Trophoblast cell (in vitro differentiated cells and primary cell): ENCODE measurements at regions not wholly inside any gene's neighbourhood (a gene's known extent, or its start where the extent isn't known, plus 50 kb on each side); places are given as distances from the start of the nearest gene placed in this dataset.

Source experiments
- DNase-seq, 2 donors: peaks; one replicate each; pipeline ENCODE4 v3.0.0-alpha.2; 2016
- H2AFZ ChIP-seq: 2 replicates; pipeline ENCODE4 v1.6.1; 2013; ENCODE audit warnings: low read length, moderate library complexity, mild to moderate bottlenecking; ENCODE audit not compliant: insufficient read depth, poor library complexity
- H2AK5ac ChIP-seq: 2 replicates; pipeline ENCODE4 v1.6.1; 2013; ENCODE audit warnings: mild to moderate bottlenecking, low read length
- H2BK120ac ChIP-seq: 2 replicates; pipeline ENCODE4 v1.6.1; 2013; ENCODE audit warnings: low read length, mild to moderate bottlenecking, moderate library complexity; ENCODE audit not compliant: insufficient read depth, poor library complexity
- H2BK12ac ChIP-seq: 2 replicates; pipeline ENCODE4 v1.6.1; 2013; ENCODE audit warnings: mild to moderate bottlenecking, low read length, moderate library complexity
- H2BK5ac ChIP-seq: 2 replicates; pipeline ENCODE4 v1.6.1; 2013; ENCODE audit warnings: low read length, low read depth, moderate library complexity, mild to moderate bottlenecking; ENCODE audit not compliant: poor library complexity
- H3K14ac ChIP-seq: 2 replicates; pipeline ENCODE4 v1.6.1; 2013; ENCODE audit warnings: mild to moderate bottlenecking, low read length
- H3K18ac ChIP-seq: 2 replicates; pipeline ENCODE4 v1.6.1; 2013; ENCODE audit warnings: mild to moderate bottlenecking, low read length
- H3K23ac ChIP-seq: 2 replicates; pipeline ENCODE4 v1.6.1; 2013; ENCODE audit warnings: low read length
- H3K27ac ChIP-seq: 2 replicates; pipeline ENCODE4 v1.5.1; 2013; ENCODE audit warnings: low read depth, mild to moderate bottlenecking, inconsistent platforms, low read length, moderate library complexity
- H3K27me3 ChIP-seq: 2 replicates; pipeline ENCODE4 v1.6.1; 2013; ENCODE audit warnings: inconsistent platforms, mild to moderate bottlenecking, low read length, moderate library complexity; ENCODE audit not compliant: insufficient read depth
- H3K36me3 ChIP-seq, 2 experiments: 1 replicate in 1 of 2; 2 replicates in 1 of 2; pipeline ENCODE4 v1.6.1; 2013; ENCODE audit warnings: low read length in 2 of 2, mild to moderate bottlenecking in 2 of 2, moderate library complexity in 1 of 2; ENCODE audit not compliant: insufficient read depth in 2 of 2, control insufficient read depth in 1 of 2
- H3K4ac ChIP-seq: 2 replicates; pipeline ENCODE4 v1.6.1; 2013; ENCODE audit warnings: low read depth, mild to moderate bottlenecking, low read length, moderate library complexity
- H3K4me1 ChIP-seq, 2 experiments: 1 replicate in 1 of 2; 2 replicates in 1 of 2; pipeline ENCODE4 v1.6.1; 2013; ENCODE audit warnings: low read length in 2 of 2, mild to moderate bottlenecking in 2 of 2, moderate library complexity in 1 of 2; ENCODE audit not compliant: insufficient read depth in 2 of 2, control insufficient read depth in 1 of 2
- H3K4me2 ChIP-seq: 2 replicates; pipeline ENCODE4 v1.6.1; 2013; ENCODE audit warnings: inconsistent platforms, mild to moderate bottlenecking, low read length, moderate library complexity
- H3K4me3 ChIP-seq: 2 replicates; pipeline ENCODE4 v1.5.1; 2013; ENCODE audit warnings: mild to moderate bottlenecking, low read depth, low read length, inconsistent platforms
- H3K79me1 ChIP-seq: one replicate; pipeline ENCODE4 v1.6.1; 2013; ENCODE audit warnings: low read length
- H3K79me2 ChIP-seq: 2 replicates; pipeline ENCODE4 v1.6.1; 2013; ENCODE audit warnings: low read length, mild to moderate bottlenecking; ENCODE audit not compliant: control insufficient read depth, insufficient read depth, poor library complexity
- H3K9ac ChIP-seq: 2 replicates; pipeline ENCODE4 v1.6.1; 2013; ENCODE audit warnings: mild to moderate bottlenecking, low read length
- H3K9me3 ChIP-seq: 2 replicates; pipeline ENCODE4 v1.6.1; 2013; ENCODE audit warnings: low read depth, mild to moderate bottlenecking, control low read depth, inconsistent platforms, low read length; ENCODE audit not compliant: insufficient read depth
- H4K12ac ChIP-seq: 2 replicates; pipeline ENCODE4 v1.6.1; 2013; ENCODE audit warnings: low read depth, mild to moderate bottlenecking, low read length, moderate library complexity
- H4K8ac ChIP-seq: 2 replicates; pipeline ENCODE4 v1.6.1; 2013; ENCODE audit warnings: low read depth, mild to moderate bottlenecking, low read length, moderate library complexity
- H4K91ac ChIP-seq: one replicate; pipeline ENCODE4 v1.6.1; 2013; ENCODE audit warnings: low read depth, mild to moderate bottlenecking, low read length, moderate library complexity
- WGBS: extraction: QIAGEN DNeasy Blood & Tissue Kit; methylation state at CpG from one replicate; pipeline ENCODE4 v1.1.7; 2013; ENCODE audit warnings: missing lambda C conversion rate; ENCODE audit not compliant: insufficient read length, insufficient coverage; ENCODE audit errors: extremely low coverage; 5-methylcytosine and 5-hydroxymethylcytosine counted together

- H3K79me2 ChIP-seq = no peaks in the 10 kb centered on the region
- no peaks in the 10 kb centered on the region for H3K27me3 ChIP-seq
- no peak overlapping the region for H3K23ac ChIP-seq
- H4K91ac ChIP-seq = no peak overlapping the region
- no peak overlapping the region for H2AFZ ChIP-seq
- H3K4me2 ChIP-seq = no peak overlapping the region
- no CpG with 5 or more reads among the region's 2 CpGs for WGBS
- no peak overlapping the region for H3K18ac ChIP-seq
- no peak overlapping the region for H4K12ac ChIP-seq
- no peaks in the 10 kb centered on the region for H3K9me3 ChIP-seq
- no peak overlapping the region for H3K27ac ChIP-seq
- H3K4me3 ChIP-seq = no peak overlapping the region
- H3K36me3 ChIP-seq = no peaks in the 10 kb centered on the region
- no peak overlapping the region for H3K14ac ChIP-seq
- no peaks in the 10 kb centered on the region for H3K4me1 ChIP-seq
- H2BK120ac ChIP-seq = no peak overlapping the region
- DNase-seq = no peak
- H3K9ac ChIP-seq = no peak overlapping the region
- H2AK5ac ChIP-seq = no peak overlapping the region
- H3K79me1 ChIP-seq = no peaks in the 10 kb centered on the region
- no peak overlapping the region for H2BK12ac ChIP-seq
- no peak overlapping the region for H2BK5ac ChIP-seq
- H3K4ac ChIP-seq = no peak overlapping the region
- H4K8ac ChIP-seq = no peak overlapping the region
Observed at GRCh38 chr5:86442036-86442745, 175.6 kb upstream of the COX7C start.

GRCh38 chr5:86447362-86447761 lies 170.4 kb upstream of the COX7C start:
- H3K18ac ChIP-seq = no peak overlapping the region
- no peak overlapping the region for H4K12ac ChIP-seq
- H3K4ac ChIP-seq = no peak overlapping the region
- no peaks in the 10 kb centered on the region for H3K79me1 ChIP-seq
- H3K4me2 ChIP-seq = no peak overlapping the region
- no peaks in the 10 kb centered on the region for H3K27me3 ChIP-seq
- no peak overlapping the region for H3K9ac ChIP-seq
- H3K79me2 ChIP-seq = no peaks in the 10 kb centered on the region
- no peak for DNase-seq
- no peak overlapping the region for H2BK5ac ChIP-seq
- no peaks in the 10 kb centered on the region for H3K4me1 ChIP-seq
- H2AFZ ChIP-seq = no peak overlapping the region
- no peak overlapping the region for H4K91ac ChIP-seq
- no peak overlapping the region for H2BK12ac ChIP-seq
- H2AK5ac ChIP-seq = no peak overlapping the region
- no peaks in the 10 kb centered on the region for H3K36me3 ChIP-seq
- no CpG with 5 or more reads among the region's 1 CpG for WGBS
- no peak overlapping the region for H3K23ac ChIP-seq
- H3K9me3 ChIP-seq = no peaks in the 10 kb centered on the region
- no peak overlapping the region for H2BK120ac ChIP-seq
- no peak overlapping the region for H3K27ac ChIP-seq
- no peak overlapping the region for H3K14ac ChIP-seq
- H4K8ac ChIP-seq = no peak overlapping the region
- no peak overlapping the region for H3K4me3 ChIP-seq

GRCh38 chr5:86452251-86452650 lies 165.5 kb upstream of the COX7C start:
- no peak overlapping the region for H3K27ac ChIP-seq
- no peak overlapping the region for H4K8ac ChIP-seq
- no peak overlapping the region for H4K12ac ChIP-seq
- no peak overlapping the region for H2BK120ac ChIP-seq
- no peak overlapping the region for H3K4me3 ChIP-seq
- H3K79me2 ChIP-seq = no peaks in the 10 kb centered on the region
- no peaks in the 10 kb centered on the region for H3K79me1 ChIP-seq
- DNase-seq = no peak
- H3K36me3 ChIP-seq = no peaks in the 10 kb centered on the region
- H3K9ac ChIP-seq = no peak overlapping the region
- no peak overlapping the region for H2AK5ac ChIP-seq
- H3K18ac ChIP-seq = no peak overlapping the region
- H3K14ac ChIP-seq = no peak overlapping the region
- no peaks in the 10 kb centered on the region for H3K9me3 ChIP-seq
- H3K4me1 ChIP-seq = no peaks in the 10 kb centered on the region
- no peak overlapping the region for H2AFZ ChIP-seq
- no peaks in the 10 kb centered on the region for H3K27me3 ChIP-seq
- H2BK12ac ChIP-seq = no peak overlapping the region
- H4K91ac ChIP-seq = no peak overlapping the region
- no peak overlapping the region for H3K4ac ChIP-seq
- H2BK5ac ChIP-seq = no peak overlapping the region
- H3K23ac ChIP-seq = peak overlapping the region; percentile 74
- no peak overlapping the region for H3K4me2 ChIP-seq

GRCh38 chr5:86460519-86460918 lies 157.2 kb upstream of the COX7C start:
- no peak overlapping the region for H3K27ac ChIP-seq
- H2BK12ac ChIP-seq = no peak overlapping the region
- no peak for DNase-seq
- no peaks in the 10 kb centered on the region for H3K79me2 ChIP-seq
- no peak overlapping the region for H4K91ac ChIP-seq
- no peak overlapping the region for H4K8ac ChIP-seq
- no peak overlapping the region for H3K4me3 ChIP-seq
- no peak overlapping the region for H4K12ac ChIP-seq
- H3K14ac ChIP-seq = no peak overlapping the region
- H3K27me3 ChIP-seq = no peaks in the 10 kb centered on the region
- H2AFZ ChIP-seq = no peak overlapping the region
- H2AK5ac ChIP-seq = no peak overlapping the region
- H3K23ac ChIP-seq = no peak overlapping the region
- H3K79me1 ChIP-seq = no peaks in the 10 kb centered on the region
- peaks cover 4% of the 10 kb centered on the region for H3K9me3 ChIP-seq
- no peak overlapping the region for H3K4ac ChIP-seq
- H2BK5ac ChIP-seq = no peak overlapping the region
- H3K4me1 ChIP-seq = peaks cover 2 to 5% of the 10 kb centered on the region in 2 experiments
- H3K18ac ChIP-seq = no peak overlapping the region
- H3K9ac ChIP-seq = no peak overlapping the region
- H3K36me3 ChIP-seq = no peaks in the 10 kb centered on the region
- H3K4me2 ChIP-seq = no peak overlapping the region
- no CpG with 5 or more reads among the region's 16 CpGs for WGBS
- H2BK120ac ChIP-seq = no peak overlapping the region
